Keratinocyte (primary cell): ENCODE measurements at regions not wholly inside any gene's neighbourhood (a gene's known extent, or its start where the extent isn't known, plus 50 kb on each side); places are given as distances from the start of the nearest gene placed in this dataset.

Experiments
- CTCF ChIP-seq, 3 experiments: IDR thresholded peaks in 1 of 3; conservative IDR thresholded peaks in 1 of 3; optimal IDR thresholded peaks in 1 of 3; 2 replicates in 2 of 3; 3 replicates in 1 of 3; pipeline versions ENCODE3 to v1.5.1; 2011; ENCODE audit warnings: low read length in 3 of 3, mild to moderate bottlenecking in 3 of 3, moderate library complexity in 2 of 3, control low read depth in 1 of 3, inconsistent platforms in 1 of 3; ENCODE audit not compliant: insufficient read depth in 2 of 3; ENCODE audit errors: extremely low read depth in 1 of 3
- EZH2 ChIP-seq: IDR thresholded peaks from one replicate; pipeline ENCODE4 v1.6.1; 2012; ENCODE audit warnings: inconsistent platforms, mild to moderate bottlenecking, low read length, moderate library complexity

GRCh38 chr3:135788978-135789377, 176.6 kb upstream of the PPP2R3A start:
- TF ChIP-seq CTCF (optimal IDR thresholded peaks at IDR 0.05 in 1 of 3, IDR thresholded peaks at IDR 0.05 in 1 of 3, conservative IDR thresholded peaks at IDR 0.05 in 1 of 3; ENCODE audit: extremely low read depth in 1 of 3, insufficient read depth in 2 of 3, low read length in 3 of 3) (no peak), EZH2 (no peak)
